Astrocyte (in vitro differentiated cells and primary cell): ENCODE measurements at regions not wholly inside any gene's neighbourhood (a gene's known extent, or its start where the extent isn't known, plus 50 kb on each side); places are given as distances from the start of the nearest gene placed in this dataset.

Experiments
- EZH2 ChIP-seq: IDR thresholded peaks from 2 replicates; pipeline ENCODE4 v1.6.1; 2012; ENCODE audit warnings: mild to moderate bottlenecking, low read length, inconsistent platforms; ENCODE audit not compliant: insufficient read depth
- TF ChIP-seq, protein P1 (sequence below): IDR thresholded peaks from 2 replicates; pipeline ENCODE4 v1.5.1; 2011; ENCODE audit warnings: low read depth, mild to moderate bottlenecking, inconsistent platforms, low read length, moderate library complexity; ENCODE audit not compliant: insufficient read depth

DNA sequence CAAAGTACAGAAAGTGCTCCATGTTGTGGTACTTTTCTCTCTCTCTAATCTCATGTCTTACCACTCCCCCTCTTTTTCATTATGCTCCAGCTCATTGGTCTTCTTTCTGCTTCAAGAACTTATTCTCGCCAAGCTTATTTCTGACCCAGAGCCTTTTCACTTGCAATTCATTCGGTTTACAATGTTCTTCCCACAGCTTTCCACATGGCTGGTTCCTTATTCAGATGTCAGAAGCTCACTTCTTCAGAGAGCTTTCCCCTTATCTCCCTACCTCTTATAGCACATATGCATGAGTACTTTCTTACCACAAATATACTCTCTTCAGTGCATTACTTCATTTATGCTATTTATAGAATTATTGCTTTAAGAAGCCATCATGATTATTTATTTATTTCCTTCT lies 338.8 kb upstream of the ATP10B start:
- TF ChIP-seq EZH2 = no peak
- TF ChIP-seq, protein P1, sequence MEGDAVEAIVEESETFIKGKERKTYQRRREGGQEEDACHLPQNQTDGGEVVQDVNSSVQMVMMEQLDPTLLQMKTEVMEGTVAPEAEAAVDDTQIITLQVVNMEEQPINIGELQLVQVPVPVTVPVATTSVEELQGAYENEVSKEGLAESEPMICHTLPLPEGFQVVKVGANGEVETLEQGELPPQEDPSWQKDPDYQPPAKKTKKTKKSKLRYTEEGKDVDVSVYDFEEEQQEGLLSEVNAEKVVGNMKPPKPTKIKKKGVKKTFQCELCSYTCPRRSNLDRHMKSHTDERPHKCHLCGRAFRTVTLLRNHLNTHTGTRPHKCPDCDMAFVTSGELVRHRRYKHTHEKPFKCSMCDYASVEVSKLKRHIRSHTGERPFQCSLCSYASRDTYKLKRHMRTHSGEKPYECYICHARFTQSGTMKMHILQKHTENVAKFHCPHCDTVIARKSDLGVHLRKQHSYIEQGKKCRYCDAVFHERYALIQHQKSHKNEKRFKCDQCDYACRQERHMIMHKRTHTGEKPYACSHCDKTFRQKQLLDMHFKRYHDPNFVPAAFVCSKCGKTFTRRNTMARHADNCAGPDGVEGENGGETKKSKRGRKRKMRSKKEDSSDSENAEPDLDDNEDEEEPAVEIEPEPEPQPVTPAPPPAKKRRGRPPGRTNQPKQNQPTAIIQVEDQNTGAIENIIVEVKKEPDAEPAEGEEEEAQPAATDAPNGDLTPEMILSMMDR = no peak
